ENCODE measurements at regions not wholly inside any gene's neighbourhood (a gene's known extent, or its start where the extent isn't known, plus 50 kb on each side); places are given as distances from the start of the nearest gene placed in this dataset.
A peak's percentile ranks its signal among the peaks of the same experiment; 100 is the strongest.
"Not testable (repeated sequence)": the region's sequence is repeated elsewhere in the genome, so short reads cannot be mapped to it uniquely, and the experiment has no call there.

- intact Hi-C loops (cut with micrococcal nuclease); DNase-seq (ENCODE audit: unreplicated experiment); BruUV-seq (replicated peaks); H3K9me3 Mint-ChIP-seq (ENCODE audit: unreplicated experiment); POLR2A ChIA-PET; H3K27me3 Mint-ChIP-seq (ENCODE audit: insufficient read depth, unreplicated experiment); H3K27ac Mint-ChIP-seq (ENCODE audit: low read depth, unreplicated experiment); H3K4me3 Mint-ChIP-seq (ENCODE audit: unreplicated experiment): not testable (repeated sequence)
- Mint-ChIP-seq H3K4me1 (ENCODE audit: insufficient read depth, unreplicated experiment) (peaks cover 14% of the 10 kb centered on the region), H3K36me3 (ENCODE audit: insufficient read depth, unreplicated experiment) (peaks cover 13% of the 10 kb centered on the region)
- CTCF ChIA-PET: interaction anchor here (1.1 kb wide), 1 partner anchor 32 kb away, joined by 3 read pairs; no protein-coding TSS in a partner anchor
Observed at GRCh38 chr1:148404786-148405568, 78.1 kb downstream of the PPIAL4G start.

DNA sequence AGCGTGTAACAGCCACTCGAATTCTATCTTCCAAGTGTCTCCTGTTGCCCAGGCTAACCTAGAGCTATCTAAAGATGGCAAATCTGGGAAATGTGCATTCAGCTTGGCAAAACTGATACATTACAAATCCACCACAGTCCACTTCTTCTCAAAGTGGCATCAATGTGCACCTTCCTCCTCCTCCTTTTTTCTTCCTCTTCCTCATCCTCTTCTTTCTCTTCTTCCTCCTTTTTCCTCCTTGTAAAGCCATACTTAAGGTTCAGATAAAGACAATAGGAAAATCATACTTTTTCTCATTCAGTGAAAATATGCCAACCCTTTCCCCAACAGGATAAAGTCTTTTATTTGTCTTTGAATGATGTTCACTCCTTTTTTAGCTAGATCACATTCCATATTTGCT is 79.2 kb downstream of the PPIAL4G start:
- POLR2A ChIA-PET; CTCF ChIA-PET; DNase-seq (ENCODE audit: unreplicated experiment); H3K27ac Mint-ChIP-seq (ENCODE audit: low read depth, unreplicated experiment); BruUV-seq (replicated peaks); H3K27me3 Mint-ChIP-seq (ENCODE audit: insufficient read depth, unreplicated experiment); intact Hi-C loops (cut with micrococcal nuclease); H3K9me3 Mint-ChIP-seq (ENCODE audit: unreplicated experiment): not testable (repeated sequence)
- Mint-ChIP-seq H3K36me3 (ENCODE audit: insufficient read depth, unreplicated experiment) (peaks cover 13% of the 10 kb centered on the region), H3K4me3 (ENCODE audit: unreplicated experiment) (peak overlapping the region; percentile 4), H3K4me1 (ENCODE audit: insufficient read depth, unreplicated experiment) (peaks cover 14% of the 10 kb centered on the region)

DNA sequence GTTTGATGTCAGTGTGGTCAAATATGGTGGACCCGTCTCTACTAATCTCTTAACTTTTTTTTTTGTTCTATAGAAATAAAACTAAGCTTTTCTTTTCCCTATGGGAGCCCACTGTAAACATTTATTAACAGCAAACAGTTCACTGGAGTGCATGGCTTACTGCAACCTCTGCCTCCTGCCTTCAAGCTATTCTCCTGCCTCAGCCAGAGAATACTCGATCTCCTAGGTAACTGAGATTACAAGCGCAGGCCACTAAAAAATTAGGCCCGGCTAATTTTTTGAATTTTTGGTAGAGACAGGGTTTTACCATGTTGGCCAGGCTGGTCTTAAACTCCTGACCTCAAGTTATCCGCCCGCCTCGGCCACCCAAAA is 80.0 kb downstream of the PPIAL4G start:
- peak overlapping the region; percentile 95 for H3K27ac Mint-ChIP-seq (ENCODE audit: low read depth, unreplicated experiment)
- H3K27me3 Mint-ChIP-seq (ENCODE audit: insufficient read depth, unreplicated experiment); H3K9me3 Mint-ChIP-seq (ENCODE audit: unreplicated experiment); intact Hi-C loops (cut with micrococcal nuclease); BruUV-seq (replicated peaks): not testable (repeated sequence)
- peaks cover 14% of the 10 kb centered on the region for H3K4me1 Mint-ChIP-seq (ENCODE audit: insufficient read depth, unreplicated experiment)
- peak; percentile 14 for DNase-seq (ENCODE audit: unreplicated experiment)
- H3K4me3 Mint-ChIP-seq (ENCODE audit: unreplicated experiment): peak overlapping the region; percentile 87
- peaks cover 13% of the 10 kb centered on the region for H3K36me3 Mint-ChIP-seq (ENCODE audit: insufficient read depth, unreplicated experiment)
- CTCF ChIA-PET: interaction anchor here (1.5 kb wide), 1 partner anchor 57 kb away, joined by 3 read pairs; no protein-coding TSS in a partner anchor
- POLR2A ChIA-PET: interaction anchor here (0.6 to 1.9 kb wide), 2 partner anchors 15 to 1464 kb away, joined by 4 to 13 read pairs; no protein-coding TSS in a partner anchor

DNA sequence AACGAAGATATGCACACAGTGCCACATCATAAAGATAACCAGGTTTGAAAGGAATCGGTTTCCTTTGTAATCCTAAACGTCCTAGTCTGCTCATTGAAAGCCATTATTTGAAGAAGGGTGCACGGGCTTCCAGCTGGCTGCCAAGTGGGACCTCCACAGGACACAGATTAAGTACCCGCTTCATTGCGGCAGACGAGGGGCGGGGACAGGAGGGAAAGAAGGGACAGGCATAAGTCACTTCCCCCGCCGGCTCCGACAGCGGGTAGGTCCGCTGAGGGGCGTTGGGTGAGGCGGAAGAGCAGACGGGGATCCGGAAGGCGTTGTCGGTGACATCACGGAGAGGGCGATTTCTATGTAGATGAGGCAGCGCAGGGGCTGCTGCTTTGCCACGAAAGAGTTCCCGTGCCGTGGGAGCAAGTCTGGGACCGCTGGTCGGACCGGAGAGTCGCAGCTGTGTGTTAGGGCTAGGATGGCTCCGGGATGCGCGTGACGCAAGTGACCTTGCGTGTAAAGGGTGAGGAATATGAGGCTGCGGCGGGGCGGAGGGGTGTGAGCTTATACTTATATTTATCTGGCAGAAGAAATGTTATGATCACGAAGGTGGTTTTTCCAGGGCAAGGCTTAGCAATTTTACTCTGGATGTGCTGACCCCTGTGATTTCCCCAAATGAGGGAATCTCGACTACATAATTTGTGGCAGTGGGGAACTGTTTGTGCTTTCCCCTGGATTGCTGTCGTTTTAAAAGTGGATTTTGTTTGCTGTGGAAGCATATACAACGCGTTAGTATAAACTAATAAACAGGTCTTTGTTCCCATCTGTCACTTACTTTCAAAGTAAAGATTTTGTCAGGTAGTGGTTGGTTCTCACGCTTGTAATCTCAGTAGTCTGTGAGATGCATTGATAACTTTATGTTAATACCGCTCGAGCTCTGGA is 80.7 kb downstream of the PPIAL4G start:
- peak; percentile 81 for DNase-seq (ENCODE audit: unreplicated experiment)
- TSS peak; percentile 100 for BruUV-seq (replicated peaks)
- H3K27me3 Mint-ChIP-seq (ENCODE audit: insufficient read depth, unreplicated experiment); H3K9me3 Mint-ChIP-seq (ENCODE audit: unreplicated experiment); intact Hi-C loops (cut with micrococcal nuclease): not testable (repeated sequence)
- Mint-ChIP-seq H3K4me3 (ENCODE audit: unreplicated experiment) (peak overlapping the region; percentile 87), H3K36me3 (ENCODE audit: insufficient read depth, unreplicated experiment) (peaks cover 13% of the 10 kb centered on the region), H3K4me1 (ENCODE audit: insufficient read depth, unreplicated experiment) (peaks cover 14% of the 10 kb centered on the region), H3K27ac (ENCODE audit: low read depth, unreplicated experiment) (peak overlapping the region; percentile 95)
- ChIA-PET CTCF (interaction anchor here (1.5 kb wide), 1 partner anchor 57 kb away, joined by 3 read pairs; no protein-coding TSS in a partner anchor), POLR2A (interaction anchor here (0.6 to 1.9 kb wide), 4 partner anchors 14 to 1464 kb away, joined by 3 to 13 read pairs (median 4); no protein-coding TSS in a partner anchor)

GRCh38 chr1:148397516-148397915 is 85.6 kb downstream of the PPIAL4G start:
- POLR2A ChIA-PET; BruUV-seq (replicated peaks): not testable (repeated sequence)

GRCh38 chr1:148392505-148392904 is 90.6 kb downstream of the PPIAL4G start:
- Mint-ChIP-seq H3K27ac (ENCODE audit: low read depth, unreplicated experiment) (peak overlapping the region; percentile 13), H3K36me3 (ENCODE audit: insufficient read depth, unreplicated experiment) (peaks cover 16% of the 10 kb centered on the region)
- POLR2A ChIA-PET: interaction anchor here (0.8 kb wide), 1 partner anchor 130 kb away, joined by 3 read pairs; no protein-coding TSS in a partner anchor
- H3K27me3 Mint-ChIP-seq (ENCODE audit: insufficient read depth, unreplicated experiment); DNase-seq (ENCODE audit: unreplicated experiment); H3K4me1 Mint-ChIP-seq (ENCODE audit: insufficient read depth, unreplicated experiment); BruUV-seq (replicated peaks); intact Hi-C loops (cut with micrococcal nuclease); H3K4me3 Mint-ChIP-seq (ENCODE audit: unreplicated experiment); H3K9me3 Mint-ChIP-seq (ENCODE audit: unreplicated experiment): not testable (repeated sequence)
- CTCF ChIA-PET: interaction anchor here (0.6 kb wide), 1 partner anchor 731 kb away, joined by 3 read pairs; no protein-coding TSS in a partner anchor

More at GRCh38 chr1:148397516-148397915, 85.6 kb downstream of the PPIAL4G start:
- H3K4me3 Mint-ChIP-seq (ENCODE audit: unreplicated experiment); DNase-seq (ENCODE audit: unreplicated experiment); H3K27ac Mint-ChIP-seq (ENCODE audit: low read depth, unreplicated experiment); H3K36me3 Mint-ChIP-seq (ENCODE audit: insufficient read depth, unreplicated experiment); CTCF ChIA-PET; H3K4me1 Mint-ChIP-seq (ENCODE audit: insufficient read depth, unreplicated experiment); intact Hi-C loops (cut with micrococcal nuclease); H3K27me3 Mint-ChIP-seq (ENCODE audit: insufficient read depth, unreplicated experiment); H3K9me3 Mint-ChIP-seq (ENCODE audit: unreplicated experiment): not testable (repeated sequence)

GRCh38 chr1:148391323-148391722 is 91.8 kb downstream of the PPIAL4G start:
- intact Hi-C loops (cut with micrococcal nuclease); CTCF ChIA-PET; H3K9me3 Mint-ChIP-seq (ENCODE audit: unreplicated experiment); H3K27me3 Mint-ChIP-seq (ENCODE audit: insufficient read depth, unreplicated experiment); H3K4me3 Mint-ChIP-seq (ENCODE audit: unreplicated experiment); H3K4me1 Mint-ChIP-seq (ENCODE audit: insufficient read depth, unreplicated experiment); DNase-seq (ENCODE audit: unreplicated experiment); BruUV-seq (replicated peaks): not testable (repeated sequence)
- Mint-ChIP-seq H3K36me3 (ENCODE audit: insufficient read depth, unreplicated experiment) (peaks cover 16% of the 10 kb centered on the region), H3K27ac (ENCODE audit: low read depth, unreplicated experiment) (peak overlapping the region; percentile 13)
- POLR2A ChIA-PET: interaction anchor here (0.7 kb wide), 1 partner anchor 36 kb away, joined by 3 read pairs; no protein-coding TSS in a partner anchor
